ENCODE measurements at regions not wholly inside any gene's neighbourhood (a gene's known extent, or its start where the extent isn't known, plus 50 kb on each side); places are given as distances from the start of the nearest gene placed in this dataset.

DNA sequence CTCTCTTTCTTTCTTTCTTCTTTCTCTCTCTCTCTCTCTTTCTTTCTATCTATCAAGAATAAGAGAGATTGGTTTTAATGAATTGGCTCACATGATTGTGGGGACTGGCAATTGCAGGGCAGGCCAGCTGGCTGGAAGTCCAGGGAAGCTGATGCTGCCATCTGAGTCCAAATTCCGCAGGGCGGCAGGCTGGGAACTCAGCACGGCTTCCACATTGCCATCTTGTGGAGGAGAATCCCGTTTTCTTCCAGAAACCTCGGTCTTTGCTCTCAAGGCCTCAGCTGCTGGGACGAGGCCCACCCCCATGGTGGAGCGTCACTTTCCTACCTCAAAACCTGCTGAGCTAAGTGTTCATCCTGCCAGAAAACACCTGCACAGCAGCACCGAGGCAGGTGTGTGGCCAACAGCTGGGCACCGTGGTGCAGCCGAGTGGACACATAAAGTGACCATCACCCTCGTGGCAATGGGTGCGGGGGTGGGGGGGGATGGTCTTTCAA, 58.8 kb upstream of the SLCO4A1 start:
- DNase-seq = no peak

- no peak for DNase-seq
Observed at GRCh38 chr20:62584671-62585460, 57.4 kb upstream of the SLCO4A1 start.

DNA sequence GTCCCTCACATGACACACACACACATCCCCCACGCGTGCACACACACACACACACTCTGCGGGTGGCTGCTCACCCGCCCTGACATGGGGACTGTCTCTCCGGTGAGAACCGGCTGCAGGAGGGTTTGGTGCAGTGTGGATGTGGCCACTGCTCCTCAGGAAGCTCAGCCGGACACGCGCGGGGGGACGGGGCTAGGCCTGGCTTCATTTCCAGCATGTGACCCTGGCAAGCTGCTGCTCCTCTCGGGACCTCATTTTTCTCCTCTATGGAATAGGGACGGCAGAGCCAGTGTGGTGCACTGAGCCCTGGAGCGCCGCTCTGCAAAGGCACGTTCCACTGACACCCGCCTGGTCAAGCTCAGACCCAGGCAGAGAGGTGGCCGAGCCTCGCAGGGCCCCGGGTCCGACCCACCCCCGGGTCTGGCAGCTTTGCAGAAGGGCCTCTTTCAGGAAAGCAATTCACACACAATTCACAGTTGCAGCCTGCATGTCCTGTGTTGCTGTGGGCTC, 56.8 kb upstream of the SLCO4A1 start:
- no peak for DNase-seq

- DNase-seq = no peak
Observed at GRCh38 chr20:62586799-62587198, 55.5 kb upstream of the SLCO4A1 start.

DNA sequence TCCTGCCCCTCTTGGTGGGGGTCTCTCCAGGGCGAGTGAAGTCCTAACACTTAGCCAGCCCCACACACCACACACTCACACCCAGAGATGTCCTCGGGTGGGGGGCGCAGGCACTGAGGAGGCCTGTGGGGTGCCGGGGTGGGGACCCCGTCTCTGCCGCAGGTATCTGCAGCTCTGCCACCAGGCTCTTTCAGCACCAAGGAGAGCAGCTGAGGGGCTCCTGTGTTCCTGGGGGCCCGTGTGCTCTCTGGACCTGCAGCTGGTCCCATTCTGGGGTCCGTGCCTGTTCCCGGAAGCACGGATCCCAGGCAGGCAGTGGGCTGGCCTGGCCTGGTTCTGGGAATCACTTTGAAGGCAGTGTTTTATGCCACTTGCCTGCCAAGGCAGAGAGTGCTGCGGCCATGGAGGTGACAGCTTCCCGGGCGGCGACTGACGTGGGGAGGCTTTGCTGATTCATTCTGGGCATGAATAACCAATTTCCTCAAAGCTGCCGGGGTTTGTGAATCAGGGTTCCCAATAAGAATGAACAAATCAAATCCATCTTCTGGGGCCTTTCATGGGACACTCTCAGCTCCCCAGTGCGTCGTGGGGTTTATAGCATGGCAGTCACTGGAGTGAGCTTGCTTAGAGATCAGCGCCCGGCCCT, 54.4 kb upstream of the SLCO4A1 start:
- no peak for DNase-seq

DNA sequence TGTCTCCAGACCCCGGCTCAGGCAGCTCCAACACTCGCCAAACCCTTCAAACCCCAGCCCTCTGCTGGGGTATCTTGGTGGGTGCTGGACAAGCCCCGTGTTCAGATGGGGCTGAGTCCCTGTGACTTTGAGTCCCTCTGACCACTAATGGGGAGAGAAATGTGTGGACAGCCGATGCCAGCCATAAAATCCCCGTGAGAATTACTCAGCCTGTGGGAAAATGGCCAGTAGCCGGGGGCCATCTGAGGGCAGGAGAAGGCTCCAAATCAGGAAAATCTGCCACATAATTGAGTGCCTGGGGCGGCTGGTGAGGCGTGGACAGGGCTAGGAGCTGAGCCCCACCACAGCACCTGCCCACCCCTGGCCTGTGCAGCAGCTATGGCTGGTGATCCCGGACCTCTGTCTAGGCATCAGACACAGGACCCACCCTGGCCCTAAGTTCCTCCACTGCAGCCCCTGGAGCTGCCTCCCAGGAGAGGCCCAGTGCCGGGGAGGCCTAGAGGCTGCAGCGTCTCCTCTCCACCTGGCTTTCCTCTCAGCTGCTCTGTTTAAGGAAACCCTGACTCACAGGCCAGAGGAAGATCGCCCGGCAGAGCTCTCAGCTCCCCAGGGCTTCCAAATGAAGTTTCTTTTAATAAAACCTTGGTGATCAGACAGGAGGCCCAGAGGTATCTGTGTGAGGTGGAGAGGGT, 53.7 kb upstream of the SLCO4A1 start:
- DNase-seq = no peak

DNA sequence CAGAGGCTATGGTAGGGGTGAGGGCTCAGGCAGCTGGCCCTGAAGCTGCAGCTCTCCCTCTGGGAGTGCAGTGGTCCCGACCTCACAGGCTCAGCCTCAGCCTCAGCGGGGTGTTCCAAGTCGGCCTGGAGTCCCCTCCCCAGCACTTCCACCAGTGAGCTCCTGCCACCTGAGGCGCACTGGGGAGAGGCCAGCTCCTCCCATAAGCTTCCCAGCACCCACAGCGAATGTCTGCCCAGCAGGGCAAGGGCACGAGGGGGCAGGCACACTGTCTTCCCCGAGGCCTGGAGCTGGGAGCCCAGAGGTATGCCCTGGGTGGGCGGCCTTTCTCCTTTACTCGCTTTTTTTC, 53.2 kb upstream of the SLCO4A1 start:
- DNase-seq = no peak

DNA sequence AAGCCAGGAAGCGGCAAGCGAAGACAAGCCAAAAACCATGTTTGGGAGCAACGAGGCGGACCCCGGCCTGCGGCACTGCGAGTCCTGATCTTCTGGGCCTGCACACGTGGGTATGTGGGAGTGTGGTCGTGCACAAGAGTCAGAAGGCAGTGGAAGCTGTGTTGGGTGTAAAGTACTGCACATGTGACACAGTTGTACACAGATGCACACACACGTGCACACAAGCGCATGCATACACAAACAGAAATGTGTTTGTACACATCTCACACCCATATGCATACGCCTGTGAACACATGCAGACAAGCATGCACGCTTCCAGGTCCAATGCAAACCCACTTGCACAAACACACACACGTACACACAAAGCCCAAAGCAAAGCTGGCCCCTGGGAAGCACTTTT, 52.6 kb upstream of the SLCO4A1 start:
- DNase-seq = no peak

DNA sequence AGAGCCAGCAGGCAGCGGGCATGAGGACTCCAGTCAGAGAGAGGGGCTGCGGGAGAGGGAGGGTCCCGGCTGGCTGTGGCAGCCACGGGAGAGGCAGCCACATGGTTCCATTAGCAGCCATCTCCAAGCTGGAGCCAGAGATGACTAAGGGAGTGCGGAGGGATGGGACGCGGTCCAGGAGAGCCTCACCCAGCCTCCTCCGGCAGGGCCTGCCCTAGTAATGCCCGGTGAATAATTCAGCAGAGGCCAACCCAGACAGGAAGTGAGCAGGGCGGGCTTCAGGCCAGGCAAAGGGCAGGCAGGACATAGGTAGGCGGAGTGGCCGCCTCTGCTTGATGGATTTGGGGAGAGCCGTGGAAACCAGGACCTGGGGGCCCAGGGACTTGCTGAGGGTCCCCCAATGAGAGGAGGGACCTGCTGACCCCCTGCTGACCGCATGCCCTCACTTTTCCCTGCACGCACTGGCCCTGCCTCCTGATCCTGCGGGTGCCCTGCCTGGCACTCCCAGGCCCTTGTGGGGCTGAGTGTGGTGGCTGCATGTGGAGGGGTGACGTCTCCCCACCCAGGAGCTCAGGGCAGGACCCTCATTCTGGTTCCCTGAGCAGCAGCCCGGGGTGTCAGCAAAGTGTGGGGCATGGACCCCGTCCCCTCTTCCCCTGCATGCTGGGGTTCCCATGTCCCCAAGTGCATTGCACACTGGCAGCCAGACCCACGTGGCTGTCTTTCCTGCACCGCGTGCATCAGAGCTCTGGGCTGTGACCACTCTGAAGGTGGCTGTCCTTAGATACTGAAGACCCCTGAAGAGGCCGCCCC, 51.8 kb upstream of the SLCO4A1 start:
- peak; percentile 51 to 73 for DNase-seq

GRCh38 chr20:62591122-62591468, 51.2 kb upstream of the SLCO4A1 start:
- DNase-seq = no peak

- no peak for DNase-seq
Observed at GRCh38 chr20:62591591-62591990, 50.7 kb upstream of the SLCO4A1 start.

Data from SW 1271 (cell line).